Fibroblast of the conjunctiva (primary cell): ENCODE measurements at regions not wholly inside any gene's neighbourhood (a gene's known extent, or its start where the extent isn't known, plus 50 kb on each side); places are given as distances from the start of the nearest gene placed in this dataset.

ENCODE experiments used
- DNase-seq: peaks from one replicate; pipeline ENCODE4 v3.0.0-alpha.2; 2010; ENCODE audit warnings: low read depth

DNA sequence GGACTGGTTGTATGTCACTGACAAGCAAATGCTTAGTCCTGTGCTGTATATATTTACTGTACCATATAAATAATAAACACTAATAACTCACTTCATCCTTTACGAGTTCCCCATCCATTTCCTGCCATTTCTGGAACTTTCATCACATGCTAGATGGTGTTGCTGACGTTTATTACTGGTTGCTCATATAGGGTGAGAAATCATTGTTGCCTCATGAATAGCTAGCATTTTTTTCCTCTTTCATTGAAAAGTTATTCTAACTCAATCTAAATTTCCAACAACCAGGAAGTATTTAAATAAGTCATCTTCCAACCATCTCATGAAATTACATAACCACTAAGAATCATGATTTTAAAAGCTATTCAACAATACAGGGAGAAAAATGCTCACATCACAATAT is 88.6 kb upstream of the RCN1 start:
- no peak for DNase-seq

DNA sequence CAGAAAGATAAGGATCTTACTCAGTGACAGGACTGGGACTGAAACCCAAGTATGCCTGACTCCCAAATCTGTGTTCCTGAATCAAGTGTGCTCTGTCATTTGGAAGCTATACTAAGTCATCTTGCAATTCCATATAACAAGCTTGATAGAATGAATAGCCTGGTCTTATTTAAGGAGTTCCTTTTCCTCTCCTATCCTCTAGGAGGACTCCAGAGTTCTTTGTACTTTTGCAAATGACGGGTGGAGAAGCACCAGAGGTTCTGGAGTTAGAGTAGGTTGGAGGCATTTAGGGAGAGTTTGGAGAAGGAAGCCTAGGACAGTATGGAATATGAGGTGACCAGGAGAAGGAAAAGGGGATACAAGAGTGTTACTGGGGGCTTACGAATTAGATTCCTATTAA is 92.9 kb upstream of the RCN1 start:
- no peak for DNase-seq

DNA sequence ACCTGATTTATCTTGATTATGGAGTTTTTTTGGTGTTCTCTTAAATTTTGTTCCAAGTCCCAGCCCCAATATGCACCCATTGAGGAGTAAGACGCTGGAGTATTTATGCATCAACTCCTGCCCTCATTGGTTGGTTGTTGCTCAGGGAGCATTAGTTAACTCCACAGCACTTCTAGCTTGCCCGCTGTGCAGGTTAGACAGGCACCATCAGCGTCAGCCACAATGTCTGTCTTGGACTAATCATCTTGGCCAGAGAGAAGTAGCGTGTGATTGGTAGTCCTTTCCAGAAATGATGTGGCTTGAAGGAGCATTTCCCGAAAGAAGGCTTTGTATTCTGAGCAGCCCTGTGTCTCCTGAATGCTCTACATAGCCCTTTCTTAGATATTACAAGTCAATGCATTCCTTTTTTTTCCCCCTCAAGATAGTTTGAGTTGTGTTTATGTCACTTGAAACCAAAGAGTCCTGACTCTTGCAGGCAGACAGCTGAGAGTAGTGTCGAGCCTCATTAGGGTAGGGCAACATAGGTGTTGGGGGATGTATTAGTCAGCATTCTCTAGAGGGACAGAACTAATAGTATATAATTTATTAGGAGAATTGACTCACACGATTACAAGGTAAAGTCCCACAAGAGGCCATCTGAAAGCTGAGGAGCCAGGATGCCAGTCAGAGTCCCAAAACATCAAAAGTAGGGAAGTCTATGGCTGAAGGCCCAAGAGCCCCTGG is 94.6 kb upstream of the RCN1 start:
- DNase-seq: no peak

DNA sequence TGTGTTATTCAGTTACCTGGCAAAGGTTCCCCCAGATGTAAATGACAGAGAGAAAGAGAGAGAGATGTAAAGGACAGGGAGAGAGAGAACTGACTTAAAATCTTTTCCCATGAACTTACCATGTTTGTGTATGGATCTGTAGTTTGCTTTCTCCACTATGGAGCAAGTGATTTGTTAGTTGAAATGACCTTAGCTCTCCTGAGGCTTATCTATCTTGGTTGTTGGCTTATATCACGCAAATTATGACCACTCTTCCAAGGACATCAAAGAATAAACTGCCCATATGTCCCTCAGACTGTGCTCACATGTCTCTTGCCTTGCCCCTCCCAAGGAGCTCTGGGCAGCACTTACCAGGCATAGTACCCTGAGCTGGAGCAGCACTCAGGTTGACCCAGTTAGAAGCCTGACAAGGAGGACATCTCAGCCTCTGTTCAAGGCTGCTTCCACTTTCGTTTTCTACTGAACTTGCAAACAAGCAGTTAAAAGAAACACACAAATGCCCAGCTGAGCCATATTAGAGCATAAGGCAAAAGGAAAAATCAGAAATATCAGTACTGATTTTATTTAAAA is 95.3 kb upstream of the RCN1 start:
- no peak for DNase-seq

DNA sequence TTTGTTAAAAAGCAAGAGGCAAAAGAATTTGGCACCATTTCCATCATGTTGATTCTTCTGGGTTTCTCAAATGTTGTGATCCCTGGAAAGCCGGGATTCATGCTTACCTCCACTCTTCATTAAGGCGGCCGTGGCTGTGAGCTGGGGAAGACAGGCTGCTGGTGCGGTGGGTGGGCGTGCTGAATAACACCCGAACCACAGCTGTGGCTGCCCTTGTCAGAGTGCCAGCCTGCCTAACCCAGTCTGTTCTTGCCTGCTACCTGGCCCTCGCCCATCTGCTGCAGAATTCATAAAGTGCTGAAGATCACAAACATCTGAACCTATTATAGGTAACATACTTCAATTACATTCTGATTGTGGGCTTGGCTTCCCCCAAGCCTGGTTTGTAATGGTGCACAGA is 95.8 kb upstream of the RCN1 start:
- no peak for DNase-seq

DNA sequence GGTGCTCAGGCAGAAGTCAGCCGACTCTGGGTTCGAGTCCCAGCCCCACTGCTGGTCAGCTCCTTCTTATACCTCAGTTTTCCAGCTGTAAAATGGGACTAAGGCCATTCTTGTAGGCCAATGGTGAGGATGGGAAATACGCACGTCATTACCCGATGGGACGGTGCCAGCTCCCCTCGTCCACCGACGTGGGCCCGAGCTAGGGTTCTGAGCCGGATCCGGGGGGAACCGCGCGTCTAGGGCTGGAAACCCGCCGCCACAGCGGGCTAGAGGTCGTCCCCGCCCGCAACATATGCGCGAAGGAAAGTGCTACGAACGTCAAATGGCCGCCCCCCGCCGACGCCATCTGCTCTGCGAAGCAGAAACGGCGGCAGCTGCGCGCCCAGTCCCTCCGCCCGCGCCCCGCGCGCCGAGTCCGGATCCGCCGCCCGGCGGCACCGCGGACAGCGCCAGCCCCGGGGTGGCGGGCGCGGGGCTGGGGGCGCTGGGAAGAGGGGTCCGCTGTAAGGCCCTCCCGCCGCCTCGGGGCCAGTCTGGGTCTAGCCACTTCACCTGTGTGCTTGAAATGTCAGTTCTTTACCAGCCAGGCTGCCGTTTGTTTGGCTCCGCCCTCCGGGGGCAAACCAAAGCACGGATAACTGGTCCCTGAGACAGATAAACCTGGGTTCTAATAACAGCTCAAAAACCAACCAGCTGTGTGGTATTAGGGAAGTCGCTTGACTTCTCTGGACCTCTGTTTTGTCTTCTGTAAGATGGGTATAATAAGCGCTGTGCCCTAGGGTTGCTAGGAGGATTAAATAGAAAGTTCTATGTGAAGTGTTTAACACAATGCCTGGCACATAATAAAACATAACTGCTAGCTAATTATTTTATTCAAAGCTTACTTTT is 103.5 kb upstream of the RCN1 start:
- DNase-seq: no peak

DNA sequence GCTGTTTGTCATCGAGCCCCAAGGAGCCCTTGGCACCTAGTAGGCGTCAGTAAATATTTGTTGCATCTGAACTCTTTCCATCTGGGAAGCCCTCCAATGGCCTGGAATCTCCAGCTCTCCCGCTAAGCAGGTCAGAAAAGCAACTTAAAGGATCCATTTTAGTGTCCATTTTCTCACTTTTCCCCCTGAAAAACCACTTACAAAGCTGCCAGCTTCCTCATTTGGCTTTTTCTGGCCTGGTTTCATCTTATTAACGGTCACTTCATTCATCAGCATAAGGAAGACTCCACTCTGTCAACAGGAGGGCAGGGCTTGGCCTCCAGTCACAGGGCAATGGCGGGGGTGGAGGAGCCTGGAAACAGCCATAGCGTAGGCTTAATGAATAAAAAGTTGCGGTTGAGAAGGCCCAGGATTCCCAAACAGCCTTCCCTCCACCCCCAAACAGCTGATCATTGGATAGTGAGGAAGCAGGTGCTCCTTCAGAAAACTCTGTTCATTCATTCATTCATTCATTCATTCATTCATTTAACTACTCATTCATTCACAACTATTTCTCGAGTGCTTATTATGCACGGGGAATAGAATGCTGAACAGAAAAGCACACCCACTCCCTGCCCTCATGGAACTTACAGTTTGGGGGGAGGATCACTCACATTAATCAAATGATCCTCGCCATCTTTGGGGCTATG is 104.5 kb upstream of the RCN1 start:
- DNase-seq: no peak

DNA sequence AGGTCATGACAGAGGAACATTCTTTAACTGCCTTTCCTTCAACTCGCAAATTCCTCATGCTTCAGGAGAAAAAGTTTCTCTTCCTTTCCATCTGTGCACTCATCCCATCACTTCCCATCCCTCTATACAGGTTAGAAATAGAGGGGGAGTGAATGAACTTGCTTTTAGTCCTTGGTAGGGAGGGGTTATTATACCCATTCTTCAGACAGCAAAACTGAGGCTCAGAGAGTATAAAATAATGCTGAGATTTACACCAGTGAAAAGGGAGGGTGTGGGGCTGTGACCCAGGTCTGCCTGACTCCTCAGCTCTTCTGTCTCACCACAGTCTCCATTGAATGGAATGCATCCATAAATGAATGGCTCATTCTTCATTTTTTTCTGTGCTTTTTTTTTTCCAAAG is 109.4 kb upstream of the RCN1 start:
- DNase-seq: no peak

DNA sequence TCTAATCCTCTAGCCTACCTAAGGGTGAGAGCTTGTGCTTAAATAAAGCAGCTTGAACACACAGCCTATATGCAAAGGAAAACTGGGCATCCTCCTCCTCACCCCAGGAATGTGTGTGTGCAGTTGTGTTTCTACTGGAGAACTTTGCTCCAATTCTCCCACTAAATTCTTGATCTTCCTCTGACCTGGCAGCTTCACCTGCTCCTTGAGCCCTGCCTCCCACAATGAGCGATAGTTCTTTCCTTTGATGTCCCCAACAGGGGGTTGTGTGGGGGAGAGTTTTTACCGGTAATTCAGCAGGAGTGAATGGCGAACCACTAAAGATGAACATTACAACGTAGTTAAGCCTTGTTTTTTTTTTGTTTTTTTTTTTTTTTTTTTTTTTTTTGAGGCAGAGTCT is 113.5 kb upstream of the RCN1 start:
- no peak for DNase-seq

DNA sequence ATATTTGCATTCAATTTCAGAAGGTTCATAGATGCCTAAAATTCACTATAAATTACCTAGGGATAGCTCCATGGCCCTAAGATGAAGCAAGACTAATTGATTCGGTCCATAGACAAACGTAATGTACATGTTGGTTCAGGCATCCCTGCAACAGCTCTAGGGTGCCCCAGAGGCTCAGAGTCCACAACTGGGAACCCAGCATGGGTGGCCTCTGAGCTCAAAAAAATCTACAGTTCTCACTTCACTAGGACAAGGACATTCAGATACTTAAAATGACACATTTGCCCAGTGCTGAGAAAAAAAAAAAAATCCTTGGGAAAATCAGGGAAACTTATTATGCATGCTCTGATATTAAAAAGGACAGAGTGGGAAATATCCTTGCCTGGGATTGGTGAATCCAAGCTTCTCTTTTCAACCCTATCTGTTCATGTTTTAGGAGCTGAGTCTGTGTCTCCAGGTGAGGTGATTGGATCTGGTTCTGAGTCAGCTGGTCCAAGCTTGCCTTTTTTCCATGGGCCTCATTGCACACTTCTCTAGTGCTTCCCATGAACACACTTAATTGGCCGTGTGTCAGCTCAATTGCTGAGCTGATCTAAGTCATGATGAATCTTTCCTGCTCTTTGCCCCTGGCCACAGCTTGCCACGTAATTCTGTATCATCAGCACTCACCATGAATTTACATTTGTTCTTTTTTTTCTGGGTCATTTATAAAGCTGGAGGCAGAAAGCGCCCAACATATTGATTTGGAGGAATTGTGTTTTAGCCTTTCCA is 116.3 kb upstream of the RCN1 start:
- no peak for DNase-seq

DNA sequence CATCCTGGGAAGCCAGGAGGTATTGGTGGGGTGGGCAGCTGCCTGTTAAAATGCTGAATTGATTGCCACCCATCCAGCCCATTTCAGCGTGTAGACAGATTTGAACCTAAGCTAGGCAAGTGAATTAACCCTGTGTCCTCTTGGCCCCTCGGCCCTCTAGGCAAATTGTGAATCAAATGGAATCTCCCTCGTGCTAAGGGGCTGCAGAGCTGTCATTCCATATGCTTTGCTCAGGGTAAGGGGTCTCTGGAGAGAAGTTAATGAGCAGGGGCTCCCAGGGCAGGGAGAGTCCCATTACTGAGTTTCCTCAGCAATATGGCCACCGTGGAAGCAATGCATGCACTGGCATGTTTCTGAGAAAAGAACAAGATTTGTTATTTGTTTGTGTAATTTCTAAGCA is 117.7 kb upstream of the RCN1 start:
- no peak for DNase-seq

DNA sequence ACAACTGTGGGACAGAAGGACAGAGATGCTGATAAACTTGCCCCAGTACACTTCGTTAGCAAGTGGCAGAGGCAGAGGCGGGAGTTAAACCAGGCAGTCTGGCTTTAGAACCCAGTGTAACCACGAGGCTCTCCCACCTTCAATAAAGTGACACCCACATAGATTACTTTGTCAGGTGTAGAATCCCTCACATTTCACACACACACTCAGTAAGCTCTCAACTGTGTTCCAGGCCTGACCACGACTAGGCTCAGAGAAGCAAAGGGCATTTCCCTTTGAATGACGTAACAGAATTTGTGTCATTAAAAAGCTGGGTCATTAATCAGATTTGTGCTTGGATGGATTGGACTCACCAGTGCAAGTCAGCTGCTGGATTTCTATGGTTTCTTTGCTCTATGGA is 118.3 kb upstream of the RCN1 start:
- no peak for DNase-seq

DNA sequence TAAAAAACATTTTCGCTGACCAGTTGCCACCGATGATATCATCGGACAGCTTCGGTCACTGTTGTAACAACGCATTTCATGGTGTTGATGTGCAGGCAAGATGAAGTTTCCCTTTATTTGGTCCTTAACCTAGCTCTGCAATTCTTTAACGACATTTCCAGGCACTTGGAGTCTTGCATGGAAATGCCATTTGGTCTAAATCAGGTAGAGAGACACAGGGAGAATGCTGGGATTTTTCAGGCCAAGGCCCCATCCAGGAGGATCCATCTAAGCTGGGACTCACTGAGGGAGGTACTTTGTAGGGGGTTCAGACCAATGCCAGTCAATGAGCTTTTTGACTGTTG is 121.5 kb upstream of the RCN1 start:
- no peak for DNase-seq

DNA sequence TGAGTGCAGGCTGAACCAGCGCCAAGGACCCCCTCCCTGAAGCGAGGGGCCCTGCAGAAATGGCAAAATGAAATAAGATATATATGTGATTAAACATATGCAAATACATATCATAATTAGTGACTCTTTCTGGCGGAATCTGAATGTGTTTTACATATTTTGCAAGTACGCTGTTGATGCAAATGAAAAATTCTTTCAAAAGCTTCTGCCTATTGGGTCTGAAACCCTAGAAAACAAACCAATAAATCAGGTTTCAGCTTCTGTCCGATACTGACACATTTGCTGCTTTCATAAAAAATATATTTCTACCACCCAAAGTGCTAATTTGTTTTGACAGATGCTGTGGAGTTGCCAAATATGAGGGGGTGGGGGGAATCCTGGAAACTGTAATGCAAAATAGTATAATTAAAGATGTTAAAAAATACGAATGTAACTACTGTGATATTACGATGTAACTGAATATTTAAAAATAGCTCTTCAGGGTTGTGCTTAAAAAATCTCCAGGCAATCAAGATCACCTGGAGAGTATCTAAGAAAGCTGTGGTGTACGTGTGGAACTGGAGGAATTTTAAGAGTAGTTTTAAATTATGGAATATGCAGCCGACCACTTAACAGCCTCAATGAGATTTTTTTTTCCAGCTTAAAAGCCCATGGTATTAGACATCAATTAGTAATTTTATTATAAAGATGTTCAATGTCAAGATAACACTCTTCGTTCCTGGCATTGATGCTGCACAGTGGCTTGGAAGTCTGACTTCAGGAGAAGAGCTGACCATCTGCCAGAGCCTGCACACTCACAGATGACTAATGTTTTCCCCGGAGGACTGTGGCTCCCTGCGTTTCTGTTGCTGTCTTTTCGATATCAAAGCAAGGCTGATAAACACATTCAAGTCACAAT is 122.2 kb upstream of the RCN1 start:
- DNase-seq: no peak

DNA sequence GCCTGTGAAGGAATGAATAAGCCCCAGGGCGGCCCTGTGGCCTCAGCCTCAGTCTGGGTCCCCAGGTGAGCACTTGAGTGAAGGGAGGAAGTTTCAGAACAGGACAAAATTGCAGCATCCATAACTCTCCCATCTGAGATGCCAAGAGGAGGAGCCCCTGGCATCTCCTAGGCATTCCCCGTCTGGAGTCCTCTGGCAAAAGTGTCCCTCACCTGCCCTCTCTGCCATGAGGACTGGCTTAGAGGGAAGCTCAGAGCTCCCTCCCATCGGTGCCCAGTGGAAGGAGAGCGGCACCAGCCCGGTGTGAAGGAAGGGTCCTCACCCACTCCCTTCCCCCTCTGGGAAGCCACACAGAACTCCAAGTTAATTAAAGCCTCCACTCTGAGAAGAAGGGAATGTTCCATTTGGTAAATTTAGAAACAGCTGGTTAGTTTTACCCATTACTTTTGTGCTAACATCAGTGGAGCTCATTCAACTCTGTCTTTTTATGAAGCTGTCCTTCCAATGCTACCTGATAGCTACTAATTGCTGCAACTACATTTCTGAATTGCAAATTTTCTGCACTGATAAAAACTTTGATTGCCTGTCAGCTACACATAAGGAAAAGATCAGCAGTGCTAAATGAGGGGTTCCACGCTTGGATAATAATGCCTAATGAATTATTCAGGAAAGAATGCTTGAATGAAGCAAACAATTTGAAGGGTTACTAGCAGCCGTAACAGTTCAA is 123.3 kb upstream of the RCN1 start:
- DNase-seq: no peak

DNA sequence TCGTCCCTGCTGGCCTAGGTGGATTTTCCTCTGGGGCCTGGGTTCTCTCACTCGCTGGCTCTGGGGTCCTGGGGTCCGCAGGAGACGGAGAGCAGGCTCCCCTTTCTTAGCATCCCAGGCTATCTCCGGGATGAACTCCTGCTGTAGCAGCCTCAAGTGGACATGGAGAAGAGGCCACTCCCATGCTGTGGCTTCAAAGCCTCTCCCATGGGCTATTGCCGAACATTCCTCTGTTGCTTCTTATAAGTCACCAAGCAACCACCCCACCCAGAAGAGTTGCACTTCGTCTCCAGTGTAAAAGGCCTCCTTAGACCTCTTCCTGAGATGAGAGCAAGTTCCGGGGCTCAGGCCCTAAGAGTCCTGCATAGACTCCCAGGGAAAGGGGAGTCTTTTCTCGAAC is 124.0 kb upstream of the RCN1 start:
- DNase-seq: no peak

DNA sequence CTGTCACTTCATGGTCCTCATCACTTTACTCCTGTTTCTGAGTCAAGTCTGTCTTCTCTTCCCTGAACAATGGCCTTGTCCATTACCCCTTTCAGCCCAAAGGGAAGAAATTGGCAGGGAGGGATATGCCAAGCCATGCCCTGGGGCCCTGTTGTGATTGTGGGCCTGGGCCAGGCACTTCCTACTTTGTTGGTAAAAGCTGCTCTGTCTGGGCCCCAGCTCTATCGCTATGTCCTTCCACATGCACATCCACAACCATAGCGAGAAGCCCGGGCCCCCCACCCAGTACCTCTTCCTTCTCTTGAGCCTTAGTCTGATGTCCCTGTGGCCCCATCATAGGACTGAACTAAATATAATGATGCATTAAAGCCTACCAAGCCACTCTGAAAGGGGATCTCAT is 126.7 kb upstream of the RCN1 start:
- no peak for DNase-seq

DNA sequence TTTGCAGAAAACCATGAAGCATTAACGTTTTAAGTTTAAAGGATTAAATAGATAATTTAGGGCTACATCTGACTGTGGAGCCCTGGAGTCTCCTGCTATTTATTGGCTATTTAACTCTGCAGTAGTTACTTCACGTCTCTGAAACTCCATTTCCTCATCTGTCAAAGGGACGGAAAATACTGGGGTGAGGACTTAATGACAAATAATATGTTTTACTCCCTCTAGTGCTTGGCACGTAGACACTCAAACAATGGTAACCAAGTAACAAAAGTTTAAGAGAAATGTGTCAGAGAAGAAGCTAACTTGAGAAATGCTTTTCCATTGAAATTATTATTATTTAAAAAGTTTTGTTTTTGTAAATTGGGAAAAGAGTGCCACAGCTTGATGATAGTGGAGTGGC is 130.7 kb upstream of the RCN1 start:
- no peak for DNase-seq

DNA sequence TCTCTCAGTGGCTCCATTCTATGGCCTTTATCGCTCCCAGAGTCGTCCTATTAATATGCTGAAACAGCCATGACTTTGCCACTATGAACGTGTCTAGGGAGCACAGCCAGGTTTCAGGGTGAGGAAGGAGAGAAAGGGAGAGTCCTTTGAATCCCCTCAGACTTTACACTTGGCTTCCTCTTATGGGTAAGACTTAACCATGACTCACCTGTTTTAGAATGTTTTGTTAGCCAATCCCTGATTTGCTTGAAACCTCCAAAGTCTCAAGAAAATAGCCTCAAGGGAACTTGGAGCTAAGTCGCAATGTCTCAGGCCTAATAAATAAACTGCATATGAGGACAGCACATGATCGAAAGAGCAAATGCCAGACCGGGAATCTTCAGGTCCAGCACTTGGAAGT is 131.2 kb upstream of the RCN1 start:
- DNase-seq: no peak

DNA sequence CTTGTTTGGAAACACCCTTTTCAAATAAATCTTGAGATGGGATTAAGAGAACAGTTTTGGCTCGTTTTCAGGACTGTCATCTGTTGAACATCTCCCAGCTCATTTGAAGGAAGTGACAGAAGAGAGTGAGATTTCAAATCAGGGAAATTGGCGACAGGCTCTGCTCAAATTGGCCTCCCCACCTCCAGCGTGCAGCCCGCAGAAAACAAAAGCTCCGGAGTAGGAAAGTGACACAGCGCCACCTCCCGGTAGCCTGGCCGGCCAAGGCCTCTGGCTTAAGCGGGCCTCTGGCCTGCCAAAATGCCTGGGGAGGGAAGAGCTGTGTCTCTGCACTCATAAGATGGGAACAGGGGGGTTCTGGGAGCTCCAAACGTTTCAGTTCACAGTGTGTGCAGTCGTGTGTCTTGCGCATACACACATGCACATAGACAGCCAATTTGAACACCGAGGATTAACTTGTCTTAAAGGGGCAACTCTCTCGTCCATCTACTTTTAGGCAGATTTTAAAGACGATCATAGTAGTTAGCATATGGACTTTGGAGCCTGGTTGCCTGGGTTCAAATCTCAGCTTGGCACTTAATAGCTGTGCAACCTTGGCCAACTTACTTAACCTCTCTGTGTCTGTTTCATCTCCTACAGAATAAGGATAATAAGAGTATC is 132.7 kb upstream of the RCN1 start:
- peak; percentile 24 for DNase-seq
